Smooth muscle cell (in vitro differentiated cells): ENCODE measurements at regions not wholly inside any gene's neighbourhood (a gene's known extent, or its start where the extent isn't known, plus 50 kb on each side); places are given as distances from the start of the nearest gene placed in this dataset.
A peak's percentile ranks its signal among the peaks of the same experiment; 100 is the strongest.

ENCODE experiments used
- DNase-seq: peaks from one replicate; lab custom pipeline; 2025; ENCODE audit not compliant: unreplicated experiment; lab: John Stamatoyannopoulos, UW
- H2AFZ ChIP-seq: fragments of 200-600 bp; sonication (generic); 2 replicates; pipeline ENCODE4 v1.6.0; 2016; ENCODE audit warnings: antibody characterized with exemption, low read depth, mild to moderate bottlenecking
- H3F3A ChIP-seq: fragments of 200-600 bp; sonication (generic); 2 replicates; pipeline ENCODE4 v1.6.0; 2017; ENCODE audit warnings: antibody characterized with exemption, low read depth
- H3K27ac ChIP-seq: fragments of 200-600 bp; sonication (generic); 2 replicates; pipeline ENCODE4 v1.5.1; 2016; ENCODE audit warnings: low read depth, mild to moderate bottlenecking
- H3K27me3 ChIP-seq: fragments of 200-600 bp; sonication (generic); 2 replicates; pipeline ENCODE4 v1.6.1; 2016; ENCODE audit warnings: low read depth, mild to moderate bottlenecking
- H3K36me3 ChIP-seq: fragments of 200-600 bp; sonication (generic); 2 replicates; pipeline ENCODE4 v1.5.1; 2016; ENCODE audit warnings: low read depth
- H3K4me1 ChIP-seq: fragments of 200-600 bp; sonication (generic); 2 replicates; pipeline ENCODE4 v1.5.1; 2016; ENCODE audit warnings: low read depth
- H3K4me2 ChIP-seq: fragments of 200-600 bp; sonication (generic); 2 replicates; pipeline ENCODE4 v1.6.0; 2016; ENCODE audit warnings: mild to moderate bottlenecking
- H3K4me3 ChIP-seq: fragments of 200-600 bp; sonication (generic); 2 replicates; pipeline ENCODE4 v1.5.1; 2016; ENCODE audit warnings: mild to moderate bottlenecking
- H3K79me2 ChIP-seq: fragments of 200-600 bp; sonication (generic); 2 replicates; pipeline ENCODE4 v1.6.0; 2016; ENCODE audit warnings: low read depth, mild to moderate bottlenecking
- H3K9ac ChIP-seq: fragments of 200-600 bp; sonication (generic); 2 replicates; pipeline ENCODE4 v1.6.0; 2016; ENCODE audit warnings: low read depth
- H3K9me3 ChIP-seq: fragments of 200-600 bp; sonication (generic); replicated peaks from 2 replicates; pipeline ENCODE4 v1.5.1; 2016; ENCODE audit warnings: low read depth
- H4K20me1 ChIP-seq: fragments of 200-600 bp; sonication (generic); 2 replicates; pipeline ENCODE4 v1.6.0; 2016; ENCODE audit warnings: low read depth
- CTCF ChIP-seq: fragments of 200-600 bp; sonication (generic); IDR thresholded peaks from 2 replicates; pipeline ENCODE4 v1.5.1; 2017; ENCODE audit warnings: borderline replicate concordance, mild to moderate bottlenecking, antibody characterized with exemption; ENCODE audit not compliant: insufficient read depth, poor library complexity, severe bottlenecking
- WGBS: methylation state at CpG from one replicate; pipeline ENCODE4 v1.1.7; 2016; ENCODE audit warnings: low lambda C conversion rate; 5-methylcytosine and 5-hydroxymethylcytosine counted together

GRCh38 chr1:81259625-81260411 is 540.9 kb upstream of the ADGRL2 start:
- Histone ChIP-seq H3K4me2 (peak overlapping the region; percentile 7), H3K9me3 (no peaks in the 10 kb centered on the region), H3K79me2 (no peaks in the 10 kb centered on the region), H3K4me3 (no peak overlapping the region), H3K27ac (no peak overlapping the region), H3K4me1 (peaks cover 4% of the 10 kb centered on the region), H4K20me1 (no peaks in the 10 kb centered on the region), H2AFZ (no peak overlapping the region), H3F3A (no peaks in the 10 kb centered on the region), H3K36me3 (no peaks in the 10 kb centered on the region), H3K9ac (no peak overlapping the region), H3K27me3 (no peaks in the 10 kb centered on the region)
- WGBS: 65% methylated on average over 6 of the region's 6 CpGs
- no peak for DNase-seq
- no peak for TF ChIP-seq CTCF

GRCh38 chr1:81254560-81254959 is 546.2 kb upstream of the ADGRL2 start:
- no peak overlapping the region for H3K4me3 ChIP-seq
- TF ChIP-seq CTCF: peak; percentile 16
- no peak for DNase-seq
- H3K4me1 ChIP-seq: no peaks in the 10 kb centered on the region
- H3F3A ChIP-seq: no peaks in the 10 kb centered on the region
- H3K27ac ChIP-seq: no peak overlapping the region
- no peak overlapping the region for H3K4me2 ChIP-seq
- no peak overlapping the region for H3K9ac ChIP-seq
- no peaks in the 10 kb centered on the region for H3K27me3 ChIP-seq
- H3K79me2 ChIP-seq: no peaks in the 10 kb centered on the region
- H2AFZ ChIP-seq: no peak overlapping the region
- WGBS: 71% methylated on average over 2 of the region's 2 CpGs
- H3K9me3 ChIP-seq: no peaks in the 10 kb centered on the region
- H3K36me3 ChIP-seq: no peaks in the 10 kb centered on the region
- H4K20me1 ChIP-seq: no peaks in the 10 kb centered on the region

- Histone ChIP-seq H3K36me3 (no peaks in the 10 kb centered on the region), H2AFZ (no peak overlapping the region), H3K4me1 (no peaks in the 10 kb centered on the region), H3K9me3 (no peaks in the 10 kb centered on the region), H3K9ac (no peak overlapping the region), H3K27ac (no peak overlapping the region), H3K4me2 (no peak overlapping the region), H3F3A (no peaks in the 10 kb centered on the region), H3K27me3 (no peaks in the 10 kb centered on the region), H3K4me3 (no peak overlapping the region), H4K20me1 (no peaks in the 10 kb centered on the region), H3K79me2 (no peaks in the 10 kb centered on the region)
- DNase-seq: no peak
- no peak for TF ChIP-seq CTCF
- WGBS: 100% methylated on average over 2 of the region's 2 CpGs
Observed at GRCh38 chr1:81254068-81254467, 546.7 kb upstream of the ADGRL2 start.
